Epithelial cell of proximal tubule (primary cell): ENCODE measurements at regions not wholly inside any gene's neighbourhood (a gene's known extent, or its start where the extent isn't known, plus 50 kb on each side); places are given as distances from the start of the nearest gene placed in this dataset.

Source experiments
- DNase-seq: peaks from one replicate; pipeline ENCODE4 v3.0.0-alpha.2; 2011; ENCODE audit warnings: low read depth
- H3K4me3 ChIP-seq: 2 replicates; pipeline ENCODE4 v1.5.1; 2011; ENCODE audit warnings: low read depth, mild to moderate bottlenecking, low read length
- TF ChIP-seq, protein P1 (sequence below): conservative IDR thresholded peaks from 2 replicates; pipeline ENCODE4 v1.5.1; 2012; ENCODE audit warnings: low read depth, mild to moderate bottlenecking, low read length

- TF ChIP-seq, protein P1, sequence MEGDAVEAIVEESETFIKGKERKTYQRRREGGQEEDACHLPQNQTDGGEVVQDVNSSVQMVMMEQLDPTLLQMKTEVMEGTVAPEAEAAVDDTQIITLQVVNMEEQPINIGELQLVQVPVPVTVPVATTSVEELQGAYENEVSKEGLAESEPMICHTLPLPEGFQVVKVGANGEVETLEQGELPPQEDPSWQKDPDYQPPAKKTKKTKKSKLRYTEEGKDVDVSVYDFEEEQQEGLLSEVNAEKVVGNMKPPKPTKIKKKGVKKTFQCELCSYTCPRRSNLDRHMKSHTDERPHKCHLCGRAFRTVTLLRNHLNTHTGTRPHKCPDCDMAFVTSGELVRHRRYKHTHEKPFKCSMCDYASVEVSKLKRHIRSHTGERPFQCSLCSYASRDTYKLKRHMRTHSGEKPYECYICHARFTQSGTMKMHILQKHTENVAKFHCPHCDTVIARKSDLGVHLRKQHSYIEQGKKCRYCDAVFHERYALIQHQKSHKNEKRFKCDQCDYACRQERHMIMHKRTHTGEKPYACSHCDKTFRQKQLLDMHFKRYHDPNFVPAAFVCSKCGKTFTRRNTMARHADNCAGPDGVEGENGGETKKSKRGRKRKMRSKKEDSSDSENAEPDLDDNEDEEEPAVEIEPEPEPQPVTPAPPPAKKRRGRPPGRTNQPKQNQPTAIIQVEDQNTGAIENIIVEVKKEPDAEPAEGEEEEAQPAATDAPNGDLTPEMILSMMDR, result no peak
Observed at GRCh38 chr3:21860657-21861056, 109.6 kb upstream of the ZNF385D start.

DNA sequence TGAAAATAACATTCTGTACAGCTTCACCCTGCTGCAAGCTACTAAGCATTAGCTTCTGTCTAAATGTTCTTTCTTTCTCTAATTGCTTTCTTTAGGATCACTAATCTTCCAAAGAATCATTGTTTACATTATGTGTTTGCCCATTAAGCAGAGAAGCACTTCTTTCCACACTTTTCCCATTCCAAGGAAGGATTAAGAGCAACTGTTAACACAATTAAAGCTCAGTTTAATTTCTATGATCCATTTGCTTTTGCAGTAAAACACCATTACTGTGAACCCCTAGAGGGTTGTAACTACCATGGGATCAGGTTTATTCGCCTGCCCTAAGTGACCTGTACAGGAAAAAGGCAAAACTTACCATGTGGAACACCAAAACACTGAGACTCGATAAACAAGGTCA is 125.8 kb upstream of the ZNF385D start:
- H3K4me3 ChIP-seq, result no peak overlapping the region
- DNase-seq, result no peak
- TF ChIP-seq, protein P1, result no peak

More at GRCh38 chr3:21860657-21861056, 109.6 kb upstream of the ZNF385D start:
- no peak overlapping the region for H3K4me3 ChIP-seq
- DNase-seq, result no peak

DNA sequence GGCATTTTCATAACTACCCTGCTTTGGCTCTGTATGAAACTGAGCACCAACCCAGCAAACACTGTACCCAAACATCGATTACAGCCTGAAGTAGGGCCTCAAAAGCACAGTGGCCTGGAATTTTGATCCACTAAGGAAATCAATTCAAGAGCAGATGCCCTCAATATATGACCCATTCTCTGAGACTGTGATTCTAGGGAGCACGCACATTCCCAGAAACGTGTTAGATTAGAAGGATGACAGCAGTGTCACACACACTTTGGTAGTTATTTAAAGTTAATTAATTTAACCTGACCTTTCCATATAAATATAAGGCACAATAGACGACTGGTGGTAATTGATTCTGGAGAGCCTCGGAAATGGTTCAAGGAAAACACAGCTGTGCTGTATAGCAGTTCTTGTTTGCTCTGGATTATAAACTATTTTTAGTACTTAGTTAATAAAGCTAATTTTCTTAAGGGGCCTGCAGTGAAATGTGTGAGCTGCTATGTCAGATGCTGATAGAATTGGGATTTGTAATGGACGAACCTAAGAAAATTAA is 126.3 kb upstream of the ZNF385D start:
- DNase-seq, result no peak
- no peak overlapping the region for H3K4me3 ChIP-seq
- TF ChIP-seq, protein P1, result no peak

DNA sequence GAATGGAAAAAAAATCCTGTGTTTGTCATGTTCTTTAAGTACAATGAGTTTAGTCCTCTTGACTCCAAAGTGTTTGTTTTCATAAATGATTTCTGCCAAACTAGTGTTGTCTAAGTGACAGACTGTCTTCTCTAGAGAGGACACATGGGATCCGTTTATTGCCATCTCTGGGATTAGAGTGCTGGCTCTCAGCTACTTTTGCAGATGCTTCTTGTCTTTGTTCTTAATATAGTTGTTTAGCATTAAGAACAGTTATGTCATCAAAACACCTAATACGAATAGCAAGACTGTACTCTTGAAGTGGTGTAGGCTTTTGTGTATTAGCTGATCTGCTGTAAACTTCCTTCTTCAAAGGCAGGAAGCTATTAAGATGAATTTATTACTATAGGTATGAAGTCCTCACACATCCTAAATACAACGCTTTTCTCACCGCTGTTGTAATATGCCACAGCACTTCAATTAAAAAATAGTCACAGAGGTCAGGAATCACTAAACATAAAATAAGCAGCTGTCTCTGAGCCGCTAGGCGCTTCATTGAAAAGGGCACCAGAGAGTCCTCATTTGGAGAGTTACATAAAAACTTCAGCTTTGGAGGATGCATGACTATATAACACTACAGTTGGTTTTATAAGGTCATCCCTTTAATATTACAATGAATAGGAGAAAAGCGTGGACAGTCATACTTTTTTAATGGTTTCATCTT is 128.3 kb upstream of the ZNF385D start:
- no peak for DNase-seq
- TF ChIP-seq, protein P1, result no peak
- H3K4me3 ChIP-seq, result no peak overlapping the region

DNA sequence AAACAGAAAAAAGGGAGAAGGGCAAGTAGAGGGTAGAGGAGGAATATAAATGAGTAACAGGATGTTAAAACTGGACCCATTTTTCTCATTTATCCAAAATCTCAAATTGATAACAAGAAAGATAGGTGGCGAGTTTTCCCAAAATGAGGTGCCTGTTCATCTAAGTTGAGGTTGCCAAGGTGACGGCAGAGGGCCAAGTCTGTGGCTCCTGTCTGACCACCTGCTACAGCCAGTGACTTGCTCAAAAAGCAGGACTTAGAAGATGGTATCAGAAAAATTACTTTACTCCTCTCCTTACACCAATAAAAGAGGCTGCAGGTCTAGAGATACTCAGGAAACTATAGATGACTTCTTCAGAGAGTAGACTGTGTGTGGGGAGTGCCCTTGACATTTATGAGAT is 137.6 kb upstream of the ZNF385D start:
- TF ChIP-seq, protein P1, result no peak
- H3K4me3 ChIP-seq, result no peak overlapping the region
- DNase-seq, result no peak

- TF ChIP-seq, protein P1, result no peak
- DNase-seq, result no peak
Observed at GRCh38 chr3:21889166-21889565, 138.2 kb upstream of the ZNF385D start.

GRCh38 chr3:21892104-21892503 is 141.1 kb upstream of the ZNF385D start:
- no peak overlapping the region for H3K4me3 ChIP-seq
- DNase-seq, result no peak
- TF ChIP-seq, protein P1, result no peak

More at GRCh38 chr3:21889166-21889565, 138.2 kb upstream of the ZNF385D start:
- no peak overlapping the region for H3K4me3 ChIP-seq
